Neural cell (in vitro differentiated cells): ENCODE measurements at regions not wholly inside any gene's neighbourhood (a gene's known extent, or its start where the extent isn't known, plus 50 kb on each side); places are given as distances from the start of the nearest gene placed in this dataset.

Experiments used
- H2AFZ ChIP-seq: fragments of 200-600, 300-800 bp; sonication (generic), shearing (Covaris generic); 2 replicates; pipeline ENCODE4 v1.6.0; 2014; ENCODE audit warnings: low read depth, mild to moderate bottlenecking, antibody characterized with exemption, low read length, moderate library complexity
- H3F3A ChIP-seq: fragments of 200-600 bp; shearing (Covaris generic); 2 replicates; pipeline ENCODE4 v1.6.1; 2016; ENCODE audit warnings: mild to moderate bottlenecking, moderate library complexity, mixed read lengths, antibody characterized with exemption, low read length; ENCODE audit not compliant: insufficient read depth, poor library complexity, severe bottlenecking
- H3K27ac ChIP-seq: fragments of 200-600, 300-800 bp; sonication (generic), shearing (Covaris generic); 2 replicates; pipeline ENCODE4 v1.5.1; 2014; ENCODE audit warnings: mild to moderate bottlenecking, low read length, moderate library complexity
- H3K27me3 ChIP-seq: fragments of 300-800, 200-600 bp; sonication (generic), shearing (Covaris generic); 2 replicates; pipeline ENCODE4 v1.6.0; 2014; ENCODE audit warnings: mild to moderate bottlenecking, low read depth, low read length, moderate library complexity; ENCODE audit not compliant: insufficient read depth
- H3K36me3 ChIP-seq: fragments of 300-800, 200-600 bp; sonication (generic), shearing (Covaris generic); 2 replicates; pipeline ENCODE4 v1.5.1; 2014; ENCODE audit warnings: mild to moderate bottlenecking, antibody characterized with exemption, low read length, moderate library complexity; ENCODE audit not compliant: insufficient read depth
- H3K4me2 ChIP-seq: fragments of 300-800, 200-600 bp; sonication (generic), shearing (Covaris generic); 2 replicates; pipeline ENCODE4 v1.6.0; 2014; ENCODE audit warnings: mild to moderate bottlenecking, low read length
- H3K4me3 ChIP-seq: fragments of 300-800, 200-600 bp; sonication (generic), shearing (Covaris generic); 2 replicates; pipeline ENCODE4 v1.5.1; 2014; ENCODE audit warnings: mild to moderate bottlenecking, low read length, moderate library complexity
- H3K79me2 ChIP-seq: fragments of 200-600 bp; shearing (Covaris generic); replicated peaks from 2 replicates; pipeline ENCODE4 v1.6.0; 2014; ENCODE audit warnings: mild to moderate bottlenecking, low read length, moderate library complexity; ENCODE audit not compliant: insufficient read depth
- H3K9ac ChIP-seq: fragments of 300-800, 200-600 bp; sonication (generic), shearing (Covaris generic); 2 replicates; pipeline ENCODE4 v1.6.1; 2016; ENCODE audit warnings: mild to moderate bottlenecking, low read length, mixed read lengths
- H3K9me2 ChIP-seq: fragments of 200-600 bp; shearing (Covaris generic); 2 replicates; pipeline ENCODE4 v1.6.1; 2016; ENCODE audit warnings: mild to moderate bottlenecking, low read length, mixed read lengths; ENCODE audit not compliant: insufficient read depth
- H3K9me3 ChIP-seq: fragments of 200-600, 300-800 bp; sonication (generic), shearing (Covaris generic); 2 replicates; pipeline ENCODE4 v1.6.1; 2016; ENCODE audit warnings: mild to moderate bottlenecking, mixed run types, low read length, moderate library complexity, mixed read lengths
- H4K20me1 ChIP-seq: fragments of 200-600 bp; shearing (Covaris generic); 2 replicates; pipeline ENCODE4 v1.6.1; 2016; ENCODE audit warnings: mild to moderate bottlenecking, mixed run types; ENCODE audit not compliant: insufficient read depth
- EP300 ChIP-seq: fragments of 450-650 bp; conservative IDR thresholded peaks from 2 replicates; pipeline ENCODE4 v1.6.1; 2014; ENCODE audit warnings: antibody characterized with exemption, mild to moderate bottlenecking, moderate library complexity; ENCODE audit not compliant: poor library complexity, severe bottlenecking
- EZH2 ChIP-seq: fragments of 200-600, 300-800 bp; shearing (Covaris generic), sonication (generic); IDR thresholded peaks from 2 replicates; pipeline ENCODE4 v1.6.1; 2014; ENCODE audit warnings: antibody characterized with exemption, low read length, borderline replicate concordance, mild to moderate bottlenecking; ENCODE audit not compliant: insufficient read depth, poor library complexity, severe bottlenecking
- MXI1 ChIP-seq: fragments of 450-650 bp; conservative IDR thresholded peaks from 2 replicates; pipeline ENCODE4 v1.6.1; 2014; ENCODE audit warnings: antibody characterized with exemption, mild to moderate bottlenecking; ENCODE audit not compliant: poor library complexity, severe bottlenecking
- POLR2AphosphoS5 ChIP-seq: IDR thresholded peaks from 2 replicates; pipeline ENCODE4 v1.6.1; 2012
- RAD21 ChIP-seq: fragments of 450-650 bp; conservative IDR thresholded peaks from 2 replicates; pipeline ENCODE4 v1.6.1; 2014; ENCODE audit warnings: antibody characterized with exemption, mild to moderate bottlenecking, moderate library complexity
- SMC3 ChIP-seq: fragments of 450-650 bp; conservative IDR thresholded peaks from 2 replicates; pipeline ENCODE4 v1.6.1; 2014; ENCODE audit warnings: antibody characterized with exemption, mild to moderate bottlenecking, moderate library complexity; ENCODE audit not compliant: poor library complexity
- TAF1 ChIP-seq: IDR thresholded peaks from 2 replicates; pipeline ENCODE4 v1.6.1; 2012; ENCODE audit warnings: low read depth
- TF ChIP-seq, protein P1 (sequence below): fragments of 450-650 bp; IDR thresholded peaks from 2 replicates; pipeline ENCODE4 v1.5.1; 2014; ENCODE audit warnings: antibody characterized with exemption, mild to moderate bottlenecking, moderate library complexity; ENCODE audit not compliant: poor library complexity, severe bottlenecking
- TF ChIP-seq, protein P2 (sequence below): IDR thresholded peaks from 2 replicates; pipeline ENCODE4 v1.6.1; 2012; ENCODE audit warnings: borderline replicate concordance

DNA sequence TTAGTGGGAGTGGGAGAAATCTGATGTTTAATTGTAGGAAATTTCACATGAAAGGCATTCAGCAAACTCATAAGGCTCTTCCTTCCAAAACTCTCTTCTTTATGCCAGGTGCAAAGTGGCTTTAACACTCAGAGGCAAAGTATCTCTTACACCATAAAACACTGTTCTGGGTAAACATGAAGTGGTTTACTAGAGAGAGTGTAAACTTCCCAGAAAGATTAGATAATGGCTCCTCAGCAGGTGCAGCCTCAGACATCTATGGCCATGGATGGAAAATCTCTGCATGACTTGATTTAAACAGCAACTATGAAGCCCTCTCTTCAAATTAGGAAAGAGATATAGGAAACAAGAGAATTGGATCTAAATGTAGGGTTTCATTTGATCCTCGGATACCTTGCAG lies 583.1 kb upstream of the SALL1 start:
- no peak overlapping the region for H3K4me3 ChIP-seq
- H3K9me2 ChIP-seq = no peaks in the 10 kb centered on the region
- H3K79me2 ChIP-seq = no peaks in the 10 kb centered on the region
- TF ChIP-seq EZH2 (no peak), MXI1 (no peak), EP300 (no peak), RAD21 (no peak), TAF1 (no peak), SMC3 (no peak), POLR2AphosphoS5 (no peak)
- TF ChIP-seq, protein P1, sequence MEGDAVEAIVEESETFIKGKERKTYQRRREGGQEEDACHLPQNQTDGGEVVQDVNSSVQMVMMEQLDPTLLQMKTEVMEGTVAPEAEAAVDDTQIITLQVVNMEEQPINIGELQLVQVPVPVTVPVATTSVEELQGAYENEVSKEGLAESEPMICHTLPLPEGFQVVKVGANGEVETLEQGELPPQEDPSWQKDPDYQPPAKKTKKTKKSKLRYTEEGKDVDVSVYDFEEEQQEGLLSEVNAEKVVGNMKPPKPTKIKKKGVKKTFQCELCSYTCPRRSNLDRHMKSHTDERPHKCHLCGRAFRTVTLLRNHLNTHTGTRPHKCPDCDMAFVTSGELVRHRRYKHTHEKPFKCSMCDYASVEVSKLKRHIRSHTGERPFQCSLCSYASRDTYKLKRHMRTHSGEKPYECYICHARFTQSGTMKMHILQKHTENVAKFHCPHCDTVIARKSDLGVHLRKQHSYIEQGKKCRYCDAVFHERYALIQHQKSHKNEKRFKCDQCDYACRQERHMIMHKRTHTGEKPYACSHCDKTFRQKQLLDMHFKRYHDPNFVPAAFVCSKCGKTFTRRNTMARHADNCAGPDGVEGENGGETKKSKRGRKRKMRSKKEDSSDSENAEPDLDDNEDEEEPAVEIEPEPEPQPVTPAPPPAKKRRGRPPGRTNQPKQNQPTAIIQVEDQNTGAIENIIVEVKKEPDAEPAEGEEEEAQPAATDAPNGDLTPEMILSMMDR = no peak
- TF ChIP-seq, protein P2, sequence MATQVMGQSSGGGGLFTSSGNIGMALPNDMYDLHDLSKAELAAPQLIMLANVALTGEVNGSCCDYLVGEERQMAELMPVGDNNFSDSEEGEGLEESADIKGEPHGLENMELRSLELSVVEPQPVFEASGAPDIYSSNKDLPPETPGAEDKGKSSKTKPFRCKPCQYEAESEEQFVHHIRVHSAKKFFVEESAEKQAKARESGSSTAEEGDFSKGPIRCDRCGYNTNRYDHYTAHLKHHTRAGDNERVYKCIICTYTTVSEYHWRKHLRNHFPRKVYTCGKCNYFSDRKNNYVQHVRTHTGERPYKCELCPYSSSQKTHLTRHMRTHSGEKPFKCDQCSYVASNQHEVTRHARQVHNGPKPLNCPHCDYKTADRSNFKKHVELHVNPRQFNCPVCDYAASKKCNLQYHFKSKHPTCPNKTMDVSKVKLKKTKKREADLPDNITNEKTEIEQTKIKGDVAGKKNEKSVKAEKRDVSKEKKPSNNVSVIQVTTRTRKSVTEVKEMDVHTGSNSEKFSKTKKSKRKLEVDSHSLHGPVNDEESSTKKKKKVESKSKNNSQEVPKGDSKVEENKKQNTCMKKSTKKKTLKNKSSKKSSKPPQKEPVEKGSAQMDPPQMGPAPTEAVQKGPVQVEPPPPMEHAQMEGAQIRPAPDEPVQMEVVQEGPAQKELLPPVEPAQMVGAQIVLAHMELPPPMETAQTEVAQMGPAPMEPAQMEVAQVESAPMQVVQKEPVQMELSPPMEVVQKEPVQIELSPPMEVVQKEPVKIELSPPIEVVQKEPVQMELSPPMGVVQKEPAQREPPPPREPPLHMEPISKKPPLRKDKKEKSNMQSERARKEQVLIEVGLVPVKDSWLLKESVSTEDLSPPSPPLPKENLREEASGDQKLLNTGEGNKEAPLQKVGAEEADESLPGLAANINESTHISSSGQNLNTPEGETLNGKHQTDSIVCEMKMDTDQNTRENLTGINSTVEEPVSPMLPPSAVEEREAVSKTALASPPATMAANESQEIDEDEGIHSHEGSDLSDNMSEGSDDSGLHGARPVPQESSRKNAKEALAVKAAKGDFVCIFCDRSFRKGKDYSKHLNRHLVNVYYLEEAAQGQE = no peak
- H2AFZ ChIP-seq = no peak overlapping the region
- no peaks in the 10 kb centered on the region for H4K20me1 ChIP-seq
- no peaks in the 10 kb centered on the region for H3K9me3 ChIP-seq
- H3K9ac ChIP-seq = no peak overlapping the region
- no peaks in the 10 kb centered on the region for H3F3A ChIP-seq
- no peak overlapping the region for H3K27ac ChIP-seq
- no peaks in the 10 kb centered on the region for H3K36me3 ChIP-seq
- no peaks in the 10 kb centered on the region for H3K27me3 ChIP-seq
- H3K4me2 ChIP-seq = no peak overlapping the region

DNA sequence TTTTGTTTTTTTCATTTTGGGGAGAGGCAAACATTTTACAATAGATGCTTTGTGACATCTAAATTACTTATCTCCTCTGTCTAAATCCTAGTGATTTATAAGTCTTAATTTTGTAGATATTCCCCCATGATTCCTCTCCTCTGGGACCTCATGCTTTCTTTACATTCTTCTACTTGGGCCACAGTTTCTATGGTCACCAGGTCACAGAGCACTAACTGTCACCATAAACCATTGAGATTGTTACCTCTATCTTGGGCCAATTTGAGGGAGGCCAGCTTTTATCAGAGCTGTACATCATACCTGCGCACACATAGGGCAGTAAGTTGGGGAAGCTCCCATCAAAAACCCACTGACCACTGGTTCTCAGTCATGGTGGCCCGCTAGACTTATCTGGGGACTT lies 582.1 kb upstream of the SALL1 start:
- Histone ChIP-seq H3K27ac (no peak overlapping the region), H3K27me3 (no peaks in the 10 kb centered on the region), H3K9ac (no peak overlapping the region), H3F3A (no peaks in the 10 kb centered on the region), H2AFZ (no peak overlapping the region), H3K36me3 (no peaks in the 10 kb centered on the region), H3K9me2 (no peaks in the 10 kb centered on the region), H3K4me2 (no peak overlapping the region), H3K9me3 (no peaks in the 10 kb centered on the region), H4K20me1 (no peaks in the 10 kb centered on the region), H3K79me2 (no peaks in the 10 kb centered on the region), H3K4me3 (no peak overlapping the region)
- TF ChIP-seq, protein P2 = no peak
- no peak for TF ChIP-seq POLR2AphosphoS5
- TF ChIP-seq TAF1 = no peak
- no peak for TF ChIP-seq RAD21
- TF ChIP-seq SMC3 = no peak
- no peak for TF ChIP-seq MXI1
- no peak for TF ChIP-seq EP300
- TF ChIP-seq, protein P1 = no peak
- no peak for TF ChIP-seq EZH2
